SK-N-SH treated with all-trans-retinoic acid at 6 μM for 48 hours (cell line): ENCODE measurements at regions not wholly inside any gene's neighbourhood (a gene's known extent, or its start where the extent isn't known, plus 50 kb on each side); places are given as distances from the start of the nearest gene placed in this dataset.
A peak's percentile ranks its signal among the peaks of the same experiment; 100 is the strongest.

Experiments used
- ATAC-seq: fragments of 200-7000 bp; cut with Tn5 transposase; 3 replicates; pipeline ENCODE4 v1.9.1; 2020; ENCODE audit warnings: mild to moderate bottlenecking, moderate library complexity
- ARNTL ChIP-seq: fragments of 450-650 bp; formaldehyde crosslinking; IDR thresholded peaks from 2 replicates; pipeline ENCODE4 v1.5.0; 2020; ENCODE audit warnings: low read depth, mild to moderate bottlenecking, moderate library complexity, borderline replicate concordance
- BACH2 ChIP-seq: fragments of 250-450 bp; sonication (Bioruptor Pico); IDR thresholded peaks from 2 replicates; pipeline ENCODE4 v1.9.0; 2021; ENCODE audit warnings: mild to moderate bottlenecking, borderline replicate concordance
- CSDC2 ChIP-seq: fragments of 250-450 bp; sonication (Bioruptor Pico); IDR thresholded peaks from 2 replicates; pipeline ENCODE4 v1.5.0; 2020; ENCODE audit warnings: mild to moderate bottlenecking, moderate library complexity
- GLIS3 ChIP-seq: fragments of 250-450 bp; sonication (Bioruptor Pico); IDR thresholded peaks from 2 replicates; pipeline ENCODE4 v1.5.0; 2020; ENCODE audit warnings: mild to moderate bottlenecking, moderate library complexity
- ISL1 ChIP-seq: fragments of 250-450 bp; sonication (Bioruptor Pico); IDR thresholded peaks from 2 replicates; pipeline ENCODE4 v2.1.2; 2022; ENCODE audit warnings: mild to moderate bottlenecking, moderate library complexity
- OSR1 ChIP-seq: fragments of 250-450 bp; sonication (Bioruptor Pico); IDR thresholded peaks from 2 replicates; pipeline ENCODE4 v1.8.0; 2022; ENCODE audit warnings: moderate library complexity, mild to moderate bottlenecking, inconsistent platforms
- POU6F1 ChIP-seq: fragments of 250-450 bp; sonication (Bioruptor Pico); IDR thresholded peaks from 2 replicates; pipeline ENCODE4 v1.8.0; 2021; ENCODE audit warnings: low read depth, mild to moderate bottlenecking, moderate library complexity, borderline replicate concordance
- SNAI2 ChIP-seq: fragments of 250-450 bp; sonication (Bioruptor Pico); IDR thresholded peaks from 2 replicates; pipeline ENCODE4 v1.5.0; 2020; ENCODE audit warnings: mild to moderate bottlenecking, moderate library complexity
- TOX ChIP-seq: fragments of 250-450 bp; sonication (Bioruptor Pico); IDR thresholded peaks from 2 replicates; pipeline ENCODE4 v1.8.0; 2021; ENCODE audit warnings: mild to moderate bottlenecking, moderate library complexity, borderline replicate concordance
- TSHZ2 ChIP-seq: fragments of 250-450 bp; sonication (Bioruptor Pico); IDR thresholded peaks from 2 replicates; pipeline ENCODE4 v1.5.0; 2020; ENCODE audit warnings: mild to moderate bottlenecking, moderate library complexity
- ZC3H10 ChIP-seq: fragments of 250-450 bp; sonication (Bioruptor Pico); IDR thresholded peaks from 2 replicates; pipeline ENCODE4 v1.5.1; 2021; ENCODE audit warnings: mild to moderate bottlenecking, moderate library complexity
- ZFP3 ChIP-seq: fragments of 250-450 bp; sonication (Bioruptor Pico); IDR thresholded peaks from 2 replicates; pipeline ENCODE4 v1.5.0; 2020; ENCODE audit warnings: mild to moderate bottlenecking, moderate library complexity
- ZFP30 ChIP-seq: fragments of 450-650 bp; formaldehyde crosslinking; IDR thresholded peaks from 2 replicates; pipeline ENCODE4 v1.5.0; 2022; ENCODE audit warnings: mild to moderate bottlenecking, moderate library complexity
- ZNF565 ChIP-seq: fragments of 450-650 bp; formaldehyde crosslinking; conservative IDR thresholded peaks from 2 replicates; pipeline ENCODE4 v1.5.0; 2020; ENCODE audit warnings: low read depth, mild to moderate bottlenecking, moderate library complexity
- ZNF70 ChIP-seq: fragments of 450-650 bp; formaldehyde crosslinking; IDR thresholded peaks from 2 replicates; pipeline ENCODE4 v1.5.0; 2020; ENCODE audit warnings: mild to moderate bottlenecking, moderate library complexity
- ZNF8 ChIP-seq: fragments of 450-650 bp; formaldehyde crosslinking; IDR thresholded peaks from 2 replicates; pipeline ENCODE4 v1.5.0; 2020; ENCODE audit warnings: mild to moderate bottlenecking, moderate library complexity
- TF ChIP-seq, protein P1 (sequence below): fragments of 250-450 bp; sonication (Bioruptor Pico); IDR thresholded peaks from 2 replicates; pipeline ENCODE4 v1.5.1; 2020; ENCODE audit warnings: low read depth, mild to moderate bottlenecking, moderate library complexity
- TF ChIP-seq, protein P2 (sequence below): fragments of 250-450 bp; sonication (Bioruptor Pico); IDR thresholded peaks from 2 replicates; pipeline ENCODE4 v1.8.0; 2020; ENCODE audit warnings: mild to moderate bottlenecking, moderate library complexity, borderline replicate concordance

DNA sequence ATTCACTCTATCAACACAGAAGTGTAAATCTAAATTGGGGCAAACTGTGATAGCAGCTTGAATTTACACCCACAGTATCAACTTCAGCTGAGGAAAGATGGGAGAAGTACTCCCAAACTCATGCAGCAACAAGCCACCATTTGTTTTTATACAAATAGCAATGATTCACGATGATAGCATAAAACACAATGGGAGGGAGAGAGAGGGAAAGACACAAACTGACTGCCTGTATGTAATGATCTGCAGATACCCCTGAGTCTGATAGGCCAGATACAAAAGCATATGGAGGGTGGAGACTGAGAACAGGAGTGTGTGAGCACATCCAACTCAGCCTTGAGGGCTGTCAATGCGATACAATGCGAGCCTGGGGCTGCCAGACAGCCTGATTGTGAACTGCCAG lies 79.2 kb downstream of the CNTN3 start:
- TF ChIP-seq CSDC2 (no peak), ZNF565 (CRISPR knock-in tag) (no peak), ARNTL (CRISPR knock-in tag) (no peak), GLIS3 (CRISPR knock-in tag) (no peak), SNAI2 (CRISPR knock-in tag) (no peak), ISL1 (CRISPR knock-in tag) (no peak), TSHZ2 (CRISPR knock-in tag) (no peak), TOX (CRISPR knock-in tag) (no peak), POU6F1 (CRISPR knock-in tag) (no peak), ZFP3 (CRISPR knock-in tag) (no peak)
- no peak for ATAC-seq

GRCh38 chr3:74534611-74535010 lies 79.8 kb downstream of the CNTN3 start:
- TF ChIP-seq SNAI2 (CRISPR knock-in tag) (no peak), ZNF8 (CRISPR knock-in tag) (no peak), CSDC2 (no peak), ZFP3 (CRISPR knock-in tag) (no peak), BACH2 (CRISPR knock-in tag) (no peak), GLIS3 (CRISPR knock-in tag) (no peak), ZC3H10 (CRISPR knock-in tag) (no peak), ARNTL (CRISPR knock-in tag) (no peak)
- TF ChIP-seq, protein P1, sequence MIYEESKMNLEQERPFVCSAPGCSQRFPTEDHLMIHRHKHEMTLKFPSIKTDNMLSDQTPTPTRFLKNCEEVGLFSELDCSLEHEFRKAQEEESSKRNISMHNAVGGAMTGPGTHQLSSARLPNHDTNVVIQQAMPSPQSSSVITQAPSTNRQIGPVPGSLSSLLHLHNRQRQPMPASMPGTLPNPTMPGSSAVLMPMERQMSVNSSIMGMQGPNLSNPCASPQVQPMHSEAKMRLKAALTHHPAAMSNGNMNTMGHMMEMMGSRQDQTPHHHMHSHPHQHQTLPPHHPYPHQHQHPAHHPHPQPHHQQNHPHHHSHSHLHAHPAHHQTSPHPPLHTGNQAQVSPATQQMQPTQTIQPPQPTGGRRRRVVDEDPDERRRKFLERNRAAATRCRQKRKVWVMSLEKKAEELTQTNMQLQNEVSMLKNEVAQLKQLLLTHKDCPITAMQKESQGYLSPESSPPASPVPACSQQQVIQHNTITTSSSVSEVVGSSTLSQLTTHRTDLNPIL: no peak
- ATAC-seq: no peak

- TF ChIP-seq GLIS3 (CRISPR knock-in tag) (no peak), ZNF70 (CRISPR knock-in tag) (no peak), SNAI2 (CRISPR knock-in tag) (no peak), TSHZ2 (CRISPR knock-in tag) (no peak), ISL1 (CRISPR knock-in tag) (no peak), TOX (CRISPR knock-in tag) (no peak)
- peak; percentile 70 for ATAC-seq
Observed at GRCh38 chr3:74532446-74532845, 82.0 kb downstream of the CNTN3 start.

GRCh38 chr3:74531491-74531890 lies 83.0 kb downstream of the CNTN3 start:
- TF ChIP-seq, protein P1: no peak
- TF ChIP-seq POU6F1 (CRISPR knock-in tag): no peak
- TF ChIP-seq ZNF70 (CRISPR knock-in tag): no peak
- TF ChIP-seq, protein P2, sequence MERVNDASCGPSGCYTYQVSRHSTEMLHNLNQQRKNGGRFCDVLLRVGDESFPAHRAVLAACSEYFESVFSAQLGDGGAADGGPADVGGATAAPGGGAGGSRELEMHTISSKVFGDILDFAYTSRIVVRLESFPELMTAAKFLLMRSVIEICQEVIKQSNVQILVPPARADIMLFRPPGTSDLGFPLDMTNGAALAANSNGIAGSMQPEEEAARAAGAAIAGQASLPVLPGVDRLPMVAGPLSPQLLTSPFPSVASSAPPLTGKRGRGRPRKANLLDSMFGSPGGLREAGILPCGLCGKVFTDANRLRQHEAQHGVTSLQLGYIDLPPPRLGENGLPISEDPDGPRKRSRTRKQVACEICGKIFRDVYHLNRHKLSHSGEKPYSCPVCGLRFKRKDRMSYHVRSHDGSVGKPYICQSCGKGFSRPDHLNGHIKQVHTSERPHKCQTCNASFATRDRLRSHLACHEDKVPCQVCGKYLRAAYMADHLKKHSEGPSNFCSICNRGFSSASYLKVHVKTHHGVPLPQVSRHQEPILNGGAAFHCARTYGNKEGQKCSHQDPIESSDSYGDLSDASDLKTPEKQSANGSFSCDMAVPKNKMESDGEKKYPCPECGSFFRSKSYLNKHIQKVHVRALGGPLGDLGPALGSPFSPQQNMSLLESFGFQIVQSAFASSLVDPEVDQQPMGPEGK: no peak
- no peak for TF ChIP-seq ZFP30 (CRISPR knock-in tag)
- no peak for TF ChIP-seq CSDC2
- no peak for TF ChIP-seq OSR1 (CRISPR knock-in tag)
- no peak for TF ChIP-seq BACH2 (CRISPR knock-in tag)
- TF ChIP-seq, all 23 proteins: peak for 0
- ATAC-seq: no peak
